ENCODE measurements at regions not wholly inside any gene's neighbourhood (a gene's known extent, or its start where the extent isn't known, plus 50 kb on each side); places are given as distances from the start of the nearest gene placed in this dataset.
"Not testable (repeated sequence)": the region's sequence is repeated elsewhere in the genome, so short reads cannot be mapped to it uniquely, and the experiment has no call there.

DNA sequence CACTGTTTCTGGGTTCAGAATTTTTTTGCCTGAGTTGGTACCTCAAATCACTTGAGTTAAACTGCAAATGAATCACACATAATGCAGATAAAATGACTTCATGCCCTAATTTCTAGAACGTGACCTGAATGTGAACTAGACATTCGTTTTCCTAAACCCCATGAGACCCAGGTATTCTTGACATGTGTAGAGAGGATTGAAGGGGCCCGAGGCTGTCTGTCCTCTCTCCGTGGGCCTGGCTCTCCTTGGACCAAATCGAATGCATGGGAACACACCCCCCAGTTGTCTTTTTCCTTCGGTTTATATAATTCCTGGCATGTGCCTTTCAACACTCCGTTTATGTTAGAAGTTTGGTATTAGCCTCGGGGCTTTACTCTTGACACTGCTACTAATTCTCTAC, 262.4 kb upstream of the PLGLB2 start:
- DNase-seq (ENCODE audit: low read depth in 2 of 2): not testable (repeated sequence)

DNA sequence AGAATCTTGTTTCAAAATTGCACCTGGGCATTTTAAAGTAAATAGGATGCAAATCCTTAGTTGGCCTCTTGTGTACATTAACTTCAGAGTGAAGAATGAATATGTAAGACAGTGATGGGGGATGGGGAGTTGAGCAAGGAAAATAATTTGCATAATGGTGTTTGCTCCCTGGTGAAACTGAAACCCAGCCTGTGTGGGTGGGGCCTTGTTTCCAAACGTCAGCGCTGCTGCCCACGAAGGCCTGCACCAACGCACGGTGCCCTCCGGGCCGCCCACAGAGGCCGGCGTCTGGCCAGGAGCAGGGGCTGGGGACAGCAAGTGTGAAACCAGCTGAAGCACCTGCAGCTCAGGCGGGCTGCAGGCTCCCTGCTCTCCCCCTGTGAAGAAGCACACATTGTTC, 262.0 kb upstream of the PLGLB2 start:
- DNase-seq (ENCODE audit: low read depth in 2 of 2): not testable (repeated sequence)

DNA sequence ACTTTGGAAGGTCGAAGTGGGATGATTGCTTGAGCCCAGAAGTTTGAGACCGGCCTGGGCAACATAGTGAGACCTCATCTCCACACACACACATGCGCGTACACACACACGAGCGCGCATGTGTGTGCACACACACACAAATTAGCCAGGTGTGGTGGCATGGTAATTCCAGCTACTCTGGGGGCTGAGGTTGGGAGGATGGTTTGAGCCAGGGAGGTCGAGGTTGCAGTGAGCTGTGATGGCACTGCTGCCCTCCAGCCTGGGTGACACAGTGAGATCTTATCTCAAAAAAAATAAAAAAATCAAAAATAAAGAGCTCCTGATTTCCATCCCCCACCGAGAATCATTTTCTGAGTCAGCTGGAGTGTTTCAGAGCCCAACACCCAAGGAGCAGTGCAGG, 261.5 kb upstream of the PLGLB2 start:
- not testable (repeated sequence) for DNase-seq (ENCODE audit: low read depth in 2 of 2)

DNA sequence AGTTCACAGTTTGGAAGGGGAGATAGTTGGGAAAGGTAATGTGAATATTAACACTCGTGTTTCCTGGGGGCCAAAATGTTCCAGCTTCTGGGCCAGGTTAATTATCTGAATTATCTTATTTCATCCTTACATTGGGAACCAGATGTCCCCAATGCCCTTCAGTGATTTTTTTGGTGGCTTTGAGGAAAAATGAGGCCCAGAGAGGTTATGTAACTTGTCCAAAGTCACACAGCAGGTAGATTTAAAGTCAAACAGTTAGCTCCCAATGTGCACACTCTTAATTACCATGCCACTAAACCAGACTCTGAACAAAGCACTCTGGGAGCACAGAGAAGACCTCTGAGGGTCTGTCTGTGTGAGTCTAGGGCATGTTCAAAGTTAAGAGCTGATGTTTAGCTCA, 259.9 kb upstream of the PLGLB2 start:
- not testable (repeated sequence) for DNase-seq (ENCODE audit: low read depth in 2 of 2)

DNA sequence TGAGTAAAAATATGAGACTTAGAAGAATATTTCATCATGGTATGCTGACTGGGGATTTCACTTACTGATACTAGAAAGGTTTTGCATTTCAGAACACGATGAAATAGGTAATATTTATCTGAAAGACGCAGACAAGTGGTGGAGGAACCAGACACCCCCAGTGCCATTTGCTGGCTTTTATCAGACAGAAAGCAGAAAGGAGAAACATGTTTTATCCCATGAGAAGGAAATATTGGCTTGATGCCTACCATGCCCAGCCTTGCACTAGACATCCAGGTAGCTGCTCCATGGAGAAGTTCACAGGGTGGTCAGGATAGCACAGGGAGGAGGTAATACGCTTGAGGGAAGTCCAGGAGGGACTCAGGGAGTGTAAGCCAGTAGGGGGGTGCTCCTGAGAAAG, 258.9 kb upstream of the PLGLB2 start:
- not testable (repeated sequence) for DNase-seq (ENCODE audit: low read depth in 2 of 2)

DNA sequence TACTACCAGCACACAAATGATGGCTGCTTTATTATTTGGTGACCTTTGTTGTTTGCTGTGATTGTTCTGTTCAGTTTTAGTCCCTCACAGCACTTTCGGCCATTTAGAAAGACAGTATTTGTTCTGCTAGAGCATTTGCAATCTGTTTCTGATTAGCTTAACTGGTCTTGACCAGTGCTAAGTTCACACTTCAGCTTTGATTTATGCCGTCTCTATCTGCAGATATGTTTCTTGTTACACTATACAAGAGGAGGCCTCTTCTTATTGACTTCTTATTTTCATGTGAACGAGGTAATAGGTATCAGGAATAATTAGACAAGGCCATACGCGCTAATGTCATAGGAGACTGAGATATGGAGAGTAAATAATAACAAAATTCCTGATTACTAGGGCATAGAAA, 253.0 kb upstream of the PLGLB2 start:
- not testable (repeated sequence) for DNase-seq (ENCODE audit: low read depth in 2 of 2)

- DNase-seq (ENCODE audit: low read depth in 2 of 2): not testable (repeated sequence)
Observed at GRCh38 chr2:87495455-87495854, 252.4 kb upstream of the PLGLB2 start.

- DNase-seq (ENCODE audit: low read depth in 2 of 2): not testable (repeated sequence)
Observed at GRCh38 chr2:87496036-87497006, 251.6 kb upstream of the PLGLB2 start.

- not testable (repeated sequence) for DNase-seq (ENCODE audit: low read depth in 2 of 2)
Observed at GRCh38 chr2:87497135-87497534, 250.8 kb upstream of the PLGLB2 start.

GRCh38 chr2:87497700-87498099, 250.2 kb upstream of the PLGLB2 start:
- not testable (repeated sequence) for DNase-seq (ENCODE audit: low read depth in 2 of 2)

- peak in 1 of 2 donors; percentile 47 for DNase-seq (ENCODE audit: low read depth in 2 of 2)
Observed at GRCh38 chr2:87498169-87498853, 249.6 kb upstream of the PLGLB2 start.

DNA sequence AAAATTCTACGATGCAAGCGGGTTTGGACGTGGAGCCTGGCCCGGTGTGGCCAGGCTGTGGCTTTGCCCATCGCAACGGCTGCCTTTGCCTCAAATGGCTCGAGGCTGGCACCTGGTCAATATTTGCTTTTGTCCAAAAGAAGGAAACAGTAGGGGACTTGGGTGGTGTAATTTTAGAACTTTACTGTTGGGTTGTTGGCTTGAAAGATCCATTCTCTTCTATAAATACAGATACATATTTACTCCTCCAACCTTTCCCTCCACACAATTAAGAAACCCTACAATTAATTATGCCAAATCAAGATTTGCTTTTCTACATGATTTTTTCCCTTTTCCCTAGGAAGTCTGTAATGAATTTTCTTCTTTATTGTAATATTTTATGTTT, 249.0 kb upstream of the PLGLB2 start:
- not testable (repeated sequence) for DNase-seq (ENCODE audit: low read depth in 2 of 2)

DNA sequence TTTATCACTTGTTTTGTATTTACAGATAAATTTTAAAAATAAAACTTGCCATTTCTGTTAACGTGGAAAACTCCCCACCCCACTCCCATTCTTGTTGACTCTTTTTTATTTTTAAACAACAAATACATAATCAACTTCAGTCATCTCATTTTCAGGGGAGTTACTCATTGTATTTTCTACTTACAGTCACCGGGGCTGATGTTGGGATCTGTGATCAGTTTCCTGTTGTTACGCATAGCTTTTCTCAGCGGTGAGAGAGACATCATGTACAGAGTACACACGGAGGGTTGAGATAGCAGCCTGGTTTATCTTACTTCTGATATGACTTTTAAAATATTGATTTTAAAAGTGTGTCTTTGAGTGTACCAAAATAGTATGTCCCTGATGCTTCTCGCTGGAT, 248.0 kb upstream of the PLGLB2 start:
- not testable (repeated sequence) for DNase-seq (ENCODE audit: low read depth in 2 of 2)

GRCh38 chr2:87500421-87500820, 247.5 kb upstream of the PLGLB2 start:
- DNase-seq (ENCODE audit: low read depth in 2 of 2): not testable (repeated sequence)

DNA sequence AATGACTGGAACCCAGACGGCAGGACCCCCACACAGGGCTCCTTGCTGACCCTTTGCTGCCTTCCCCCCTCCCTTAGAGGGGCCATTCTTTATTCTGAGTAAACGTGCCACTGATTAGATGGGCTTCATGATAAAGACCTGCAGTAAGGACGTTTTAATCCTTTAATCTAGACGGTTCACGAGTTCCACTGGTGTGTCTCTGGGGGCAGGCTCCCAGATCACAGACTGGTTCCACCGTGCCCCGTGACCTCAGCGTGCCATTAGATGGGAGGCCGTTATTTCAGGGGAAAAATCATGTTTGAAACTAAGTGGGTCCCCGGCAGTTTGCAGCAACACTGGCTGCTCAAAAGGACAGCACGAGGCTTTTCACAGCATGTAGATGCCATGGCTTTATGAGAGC, 246.9 kb upstream of the PLGLB2 start:
- not testable (repeated sequence) for DNase-seq (ENCODE audit: low read depth in 2 of 2)

- not testable (repeated sequence) for DNase-seq (ENCODE audit: low read depth in 2 of 2)
Observed at GRCh38 chr2:87502948-87503347, 244.9 kb upstream of the PLGLB2 start.

DNA sequence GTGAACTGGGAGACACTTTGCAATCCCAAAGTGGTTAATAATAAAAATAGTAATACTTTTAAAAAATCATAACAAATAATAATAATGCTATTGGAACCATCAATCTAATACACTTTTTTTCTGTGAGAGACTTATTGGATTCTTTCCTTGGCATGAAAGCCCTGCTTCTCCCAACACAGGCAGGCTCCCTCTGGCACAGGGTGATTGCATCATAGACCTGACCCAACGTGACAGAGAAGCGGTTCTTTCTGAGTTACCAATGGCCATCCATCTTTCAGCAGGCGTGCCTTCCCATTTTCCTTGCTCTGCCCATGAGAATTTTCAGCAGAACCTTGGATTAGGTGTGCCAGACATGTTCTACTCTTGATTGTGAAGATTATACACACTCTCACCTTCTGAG, 242.6 kb upstream of the PLGLB2 start:
- DNase-seq (ENCODE audit: low read depth in 2 of 2): not testable (repeated sequence)

DNA sequence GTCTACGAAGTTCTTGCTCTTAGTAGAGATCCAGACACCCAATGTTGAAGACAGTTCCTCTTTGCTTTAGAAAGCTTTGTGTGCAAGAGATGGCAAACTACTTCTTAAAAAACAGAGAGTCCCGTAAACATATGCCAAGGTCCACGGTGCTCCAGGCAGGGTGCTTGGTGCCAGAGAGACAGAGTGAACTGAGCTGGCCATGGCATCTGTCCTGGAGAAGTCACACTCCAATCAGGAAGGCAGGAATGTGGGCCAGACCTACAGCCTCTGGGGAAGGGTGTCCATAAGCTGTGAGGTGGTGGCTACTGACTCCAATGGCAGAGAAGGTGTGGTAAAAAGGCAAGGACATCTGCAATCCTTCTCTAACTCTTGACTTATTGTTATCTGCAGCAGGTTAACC, 242.0 kb upstream of the PLGLB2 start:
- DNase-seq (ENCODE audit: low read depth in 2 of 2): not testable (repeated sequence)

DNA sequence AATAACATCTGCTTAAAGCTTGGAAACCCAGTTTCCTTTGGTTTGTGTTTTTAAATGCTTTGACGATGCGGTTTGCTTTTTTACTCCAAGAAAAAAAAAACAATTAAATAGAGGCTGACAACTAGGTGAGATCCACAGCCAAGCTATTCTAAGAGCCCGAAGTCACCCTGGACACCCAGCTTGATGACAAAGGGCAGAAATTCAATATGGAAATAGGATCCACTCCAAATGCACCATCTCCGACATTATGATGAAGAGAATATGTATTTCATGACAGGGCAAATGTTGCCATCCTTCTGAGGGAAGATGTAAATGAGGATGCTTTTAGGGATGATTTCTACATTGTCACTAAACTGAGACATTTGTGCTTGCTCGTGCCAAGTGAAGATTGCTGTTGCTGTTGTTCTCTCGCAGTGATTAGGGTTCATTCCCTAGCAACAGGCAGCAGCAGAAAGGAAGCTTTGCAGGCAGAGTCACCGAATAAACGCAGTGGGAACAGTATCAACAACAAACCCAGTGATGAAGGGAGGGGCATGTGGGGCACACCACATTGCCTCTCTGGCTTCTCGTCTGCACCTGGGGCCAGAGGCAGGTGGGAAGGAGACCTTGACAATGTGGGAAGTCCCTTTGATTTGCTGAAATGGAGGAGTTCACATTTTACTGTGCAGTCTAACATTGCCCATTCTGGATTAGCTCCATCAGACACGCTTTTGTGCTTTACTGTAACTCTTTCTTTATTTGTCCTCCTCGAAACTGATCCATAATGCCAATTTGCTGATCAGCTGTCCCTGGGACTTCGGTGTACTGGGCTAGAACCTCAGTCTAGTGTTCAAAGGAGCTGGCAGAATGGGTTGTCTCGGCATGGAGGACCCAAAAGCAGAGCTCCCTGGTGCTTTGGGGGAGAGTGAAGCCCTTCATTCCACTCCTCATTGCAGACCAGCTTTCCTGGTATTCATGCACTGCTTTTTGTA, 240.2 kb upstream of the PLGLB2 start:
- not testable (repeated sequence) for DNase-seq (ENCODE audit: low read depth in 2 of 2)

GRCh38 chr2:87511195-87511778, 236.6 kb upstream of the PLGLB2 start:
- DNase-seq (ENCODE audit: low read depth in 2 of 2): not testable (repeated sequence)
